ENCODE measurements at regions not wholly inside any gene's neighbourhood (a gene's known extent, or its start where the extent isn't known, plus 50 kb on each side); places are given as distances from the start of the nearest gene placed in this dataset.

DNA sequence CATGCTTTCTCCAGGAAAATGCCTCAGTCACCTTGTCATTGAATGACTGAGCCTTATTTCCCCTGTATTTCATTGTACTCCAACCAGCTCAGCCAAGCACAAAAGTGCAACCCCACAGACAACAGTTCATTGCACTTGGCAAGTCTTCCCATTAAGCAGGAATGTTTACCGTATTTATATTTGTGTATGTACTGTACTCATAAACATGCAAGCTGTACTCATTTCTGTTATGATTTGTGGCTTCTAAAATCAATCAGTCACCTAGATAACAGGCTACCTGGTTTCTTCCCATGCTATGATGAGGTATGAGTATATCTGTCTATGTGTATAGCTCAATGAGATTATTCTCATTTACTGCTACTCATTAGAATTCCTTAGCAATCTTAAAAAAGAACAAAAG is 505.5 kb upstream of the FAM98A start:
- no peaks in the 10 kb centered on the region for H3K79me2 ChIP-seq (ENCODE audit: control insufficient read depth in 1 of 2, insufficient read depth in 2 of 2, low read length in 2 of 2)
- no peak overlapping the region for H2BK15ac ChIP-seq (ENCODE audit: low read length)
- H3K27ac ChIP-seq (ENCODE audit: low read depth, low read length) = no peak overlapping the region
- no peak overlapping the region for H3K4me2 ChIP-seq (ENCODE audit: insufficient read depth in 1 of 2, low read depth in 2 of 2, low read length in 2 of 2)
- no peak overlapping the region for H2BK12ac ChIP-seq (ENCODE audit: low read depth, low read length)
- no peak overlapping the region for H3K18ac ChIP-seq (ENCODE audit: extremely low read depth, low read length)
- no peak overlapping the region for H3K4ac ChIP-seq (replicated peaks; ENCODE audit: insufficient read length, low read depth, low read length)
- no peaks in the 10 kb centered on the region for H3K36me3 ChIP-seq (ENCODE audit: control insufficient read depth in 2 of 4, insufficient read depth in 4 of 4, low read length in 3 of 4)
- H3K56ac ChIP-seq (replicated peaks; ENCODE audit: insufficient read length, low read depth, low read length) = no peak overlapping the region
- FAIRE-seq (no peak), DNase-seq (ENCODE audit: low read depth in 1 of 2, low spot score in 2 of 2) (no peak)
- H4K5ac ChIP-seq (ENCODE audit: insufficient read length, low read depth, low read length) = no peak overlapping the region
- H3K23ac ChIP-seq (ENCODE audit: insufficient read length) = no peak overlapping the region
- no peak overlapping the region for H3K9ac ChIP-seq (replicated peaks in 1 of 4; ENCODE audit: extremely low read depth in 1 of 4, low read depth in 3 of 4, low read length in 3 of 4)
- no peak overlapping the region for H2AFZ ChIP-seq (ENCODE audit: low read length)
- H3K4me1 ChIP-seq (replicated peaks in 1 of 4; ENCODE audit: control insufficient read depth in 3 of 4, insufficient read depth in 4 of 4, low read length in 3 of 4) = no peaks in the 10 kb centered on the region
- ChIA-PET POLR2A (ENCODE audit: partially characterized antibody) (no interaction called here), CTCF (ENCODE audit: partially characterized antibody) (interaction anchor here (0.6 to 1.8 kb wide), 5 partner anchors 45 to 780 kb away, joined by 3 to 5 read pairs (median 4); no protein-coding TSS in a partner anchor)
- H2BK120ac ChIP-seq (replicated peaks; ENCODE audit: low read depth, low read length) = no peak overlapping the region
- no peaks in the 10 kb centered on the region for H3K23me2 ChIP-seq (ENCODE audit: low read depth, low read length)
- no peaks in the 10 kb centered on the region for H3K79me1 ChIP-seq (ENCODE audit: low read depth, low read length)
- no peak overlapping the region for H2AK5ac ChIP-seq (ENCODE audit: low read depth, low read length)
- no peak overlapping the region for H3K14ac ChIP-seq (ENCODE audit: insufficient read length)
- 67% methylated on average over 1 of the region's 1 CpG; no CpG with 5 or more reads in 1 of the 2 experiments for WGBS, 2 experiments (ENCODE audit: extremely low coverage in 1 of 2, insufficient coverage in 1 of 2, insufficient read length in 1 of 2, insufficient replicate concordance in 2 of 2, low coverage in 1 of 2, low lambda C conversion rate in 2 of 2, missing lambda C conversion rate in 1 of 2)
- H3K27me3 ChIP-seq (replicated peaks in 1 of 4; ENCODE audit: control insufficient read depth in 3 of 4, extremely low read depth in 1 of 4, insufficient read depth in 3 of 4, low read length in 3 of 4) = no peaks in the 10 kb centered on the region
- H4K8ac ChIP-seq (ENCODE audit: extremely low read depth, insufficient read depth, low read length) = no peak overlapping the region
- H2BK5ac ChIP-seq (ENCODE audit: low read depth, low read length) = no peak overlapping the region
- no peak overlapping the region for H2BK20ac ChIP-seq (ENCODE audit: low read length)
- no peak overlapping the region for H4K91ac ChIP-seq (replicated peaks; ENCODE audit: insufficient read length, low read length)
- H3K4me3 ChIP-seq (ENCODE audit: extremely low read depth in 1 of 4, insufficient read depth in 2 of 4, low read depth in 3 of 4, low read length in 4 of 4) = no peak overlapping the region
- H3K9me3 ChIP-seq (ENCODE audit: insufficient read depth in 2 of 2, low read depth in 1 of 2, low read length in 1 of 2) = no peaks in the 10 kb centered on the region
- H4K20me1 ChIP-seq (replicated peaks in 1 of 2; ENCODE audit: control insufficient read depth in 1 of 2, insufficient read depth in 2 of 2, low read length in 2 of 2) = no peaks in the 10 kb centered on the region
- no peak for TF ChIP-seq KDM4A (IDR thresholded peaks at IDR 0.05; ENCODE audit: low read depth, low read length, severe bottlenecking)
- TF ChIP-seq KDM5A (IDR thresholded peaks at IDR 0.05; ENCODE audit: low read length) = no peak
- TF ChIP-seq, protein P1, sequence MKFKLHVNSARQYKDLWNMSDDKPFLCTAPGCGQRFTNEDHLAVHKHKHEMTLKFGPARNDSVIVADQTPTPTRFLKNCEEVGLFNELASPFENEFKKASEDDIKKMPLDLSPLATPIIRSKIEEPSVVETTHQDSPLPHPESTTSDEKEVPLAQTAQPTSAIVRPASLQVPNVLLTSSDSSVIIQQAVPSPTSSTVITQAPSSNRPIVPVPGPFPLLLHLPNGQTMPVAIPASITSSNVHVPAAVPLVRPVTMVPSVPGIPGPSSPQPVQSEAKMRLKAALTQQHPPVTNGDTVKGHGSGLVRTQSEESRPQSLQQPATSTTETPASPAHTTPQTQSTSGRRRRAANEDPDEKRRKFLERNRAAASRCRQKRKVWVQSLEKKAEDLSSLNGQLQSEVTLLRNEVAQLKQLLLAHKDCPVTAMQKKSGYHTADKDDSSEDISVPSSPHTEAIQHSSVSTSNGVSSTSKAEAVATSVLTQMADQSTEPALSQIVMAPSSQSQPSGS (IDR thresholded peaks at IDR 0.05; ENCODE audit: low read length) = no peak
- TF ChIP-seq ASH2L (IDR thresholded peaks at IDR 0.05; ENCODE audit: low read length) = no peak
- TF ChIP-seq CREB1 (IDR thresholded peaks at IDR 0.05) = no peak
- no peak for TF ChIP-seq EZH2 (IDR thresholded peaks at IDR 0.05; ENCODE audit: low read depth, low read length, severe bottlenecking)
- TF ChIP-seq ZNF274 (IDR thresholded peaks at IDR 0.05; ENCODE audit: borderline replicate concordance, extremely low read depth, low read length) = no peak
- no peak for TF ChIP-seq MAFK (IDR thresholded peaks at IDR 0.05; ENCODE audit: low read depth, low read length)
- TF ChIP-seq GTF2F1 (IDR thresholded peaks at IDR 0.05; ENCODE audit: borderline replicate concordance, low read depth, low read length) = no peak
- TF ChIP-seq, protein P2, sequence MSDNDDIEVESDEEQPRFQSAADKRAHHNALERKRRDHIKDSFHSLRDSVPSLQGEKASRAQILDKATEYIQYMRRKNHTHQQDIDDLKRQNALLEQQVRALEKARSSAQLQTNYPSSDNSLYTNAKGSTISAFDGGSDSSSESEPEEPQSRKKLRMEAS (IDR thresholded peaks at IDR 0.05) = no peak
- TF ChIP-seq HDAC2 (IDR thresholded peaks at IDR 0.05; ENCODE audit: borderline replicate concordance in 1 of 2, low read depth in 2 of 2, low read length in 2 of 2) = no peak
- TF ChIP-seq TBP (IDR thresholded peaks at IDR 0.05; ENCODE audit: low read depth, low read length) = no peak
- no peak for TF ChIP-seq POLR2A (IDR thresholded peaks at IDR 0.05; ENCODE audit: control extremely low read depth in 1 of 2, low read depth in 2 of 2, low read length in 2 of 2)
- TF ChIP-seq CBX5 (IDR thresholded peaks at IDR 0.05; ENCODE audit: low read depth, low read length) = no peak

Data from H1 (cell line).